ENCODE measurements at regions not wholly inside any gene's neighbourhood (a gene's known extent, or its start where the extent isn't known, plus 50 kb on each side); places are given as distances from the start of the nearest gene placed in this dataset.

DNA sequence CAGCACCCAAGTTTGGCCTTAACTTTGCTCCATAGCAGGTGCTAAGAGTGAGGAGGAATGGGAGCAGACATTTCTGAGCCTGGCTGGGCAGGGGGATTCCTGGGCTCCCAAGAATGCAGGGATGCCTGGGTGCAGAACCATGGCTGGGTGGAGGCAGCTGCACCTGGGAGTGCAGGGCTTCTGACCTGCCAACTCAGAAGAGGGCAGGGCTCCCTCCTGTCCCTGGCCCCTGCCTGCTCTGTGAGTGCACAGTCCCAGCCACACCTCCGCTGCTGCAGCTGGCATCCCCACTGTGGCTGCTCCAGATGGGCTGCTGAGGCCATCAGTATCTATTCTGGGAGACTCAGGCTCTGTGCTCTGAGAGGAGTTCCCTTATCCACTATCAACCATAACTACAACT, 747.4 kb upstream of the VSTM2A start:
- no peak for DNase-seq
- TF ChIP-seq, protein P1, sequence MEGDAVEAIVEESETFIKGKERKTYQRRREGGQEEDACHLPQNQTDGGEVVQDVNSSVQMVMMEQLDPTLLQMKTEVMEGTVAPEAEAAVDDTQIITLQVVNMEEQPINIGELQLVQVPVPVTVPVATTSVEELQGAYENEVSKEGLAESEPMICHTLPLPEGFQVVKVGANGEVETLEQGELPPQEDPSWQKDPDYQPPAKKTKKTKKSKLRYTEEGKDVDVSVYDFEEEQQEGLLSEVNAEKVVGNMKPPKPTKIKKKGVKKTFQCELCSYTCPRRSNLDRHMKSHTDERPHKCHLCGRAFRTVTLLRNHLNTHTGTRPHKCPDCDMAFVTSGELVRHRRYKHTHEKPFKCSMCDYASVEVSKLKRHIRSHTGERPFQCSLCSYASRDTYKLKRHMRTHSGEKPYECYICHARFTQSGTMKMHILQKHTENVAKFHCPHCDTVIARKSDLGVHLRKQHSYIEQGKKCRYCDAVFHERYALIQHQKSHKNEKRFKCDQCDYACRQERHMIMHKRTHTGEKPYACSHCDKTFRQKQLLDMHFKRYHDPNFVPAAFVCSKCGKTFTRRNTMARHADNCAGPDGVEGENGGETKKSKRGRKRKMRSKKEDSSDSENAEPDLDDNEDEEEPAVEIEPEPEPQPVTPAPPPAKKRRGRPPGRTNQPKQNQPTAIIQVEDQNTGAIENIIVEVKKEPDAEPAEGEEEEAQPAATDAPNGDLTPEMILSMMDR (IDR thresholded peaks at IDR 0.05): no peak
- Histone ChIP-seq H3K36me3 (no peaks in the 10 kb centered on the region), H3K4me1 (no peaks in the 10 kb centered on the region), H3K27me3 (ENCODE audit: low read depth) (no peaks in the 10 kb centered on the region), H3K27ac (no peak overlapping the region), H3K4me3 (no peak overlapping the region), H3K9me3 (no peaks in the 10 kb centered on the region)
- peak in 1 of 2 donors; percentile 18 for ATAC-seq
- intact Hi-C loops (cut with DNase I): no loop called here

DNA sequence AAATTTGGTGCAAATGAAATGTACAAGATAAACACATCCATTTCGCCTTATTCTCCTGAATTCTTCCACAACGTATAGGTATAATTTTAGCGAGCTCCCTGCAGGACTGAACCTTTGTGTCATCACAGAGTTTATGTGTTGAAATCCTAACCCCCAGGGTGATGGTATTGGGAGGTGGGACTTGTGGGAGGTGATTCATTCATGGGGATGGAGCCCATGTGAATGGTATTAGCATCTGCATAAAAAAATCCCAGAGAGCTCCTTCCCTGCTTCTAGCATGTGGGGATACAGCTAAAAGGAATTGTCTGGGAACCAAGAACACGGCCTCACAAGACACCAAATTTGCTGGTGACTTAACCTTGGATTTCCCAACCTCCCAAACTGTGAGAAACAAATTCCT, 741.4 kb upstream of the VSTM2A start:
- TF ChIP-seq, protein P1 (IDR thresholded peaks at IDR 0.05): no peak
- Histone ChIP-seq H3K36me3 (no peaks in the 10 kb centered on the region), H3K27ac (no peak overlapping the region), H3K27me3 (ENCODE audit: low read depth) (no peaks in the 10 kb centered on the region), H3K4me3 (no peak overlapping the region), H3K9me3 (no peaks in the 10 kb centered on the region), H3K4me1 (no peaks in the 10 kb centered on the region)
- intact Hi-C loops (cut with DNase I): no loop called here
- DNase-seq: no peak
- no peak for ATAC-seq

DNA sequence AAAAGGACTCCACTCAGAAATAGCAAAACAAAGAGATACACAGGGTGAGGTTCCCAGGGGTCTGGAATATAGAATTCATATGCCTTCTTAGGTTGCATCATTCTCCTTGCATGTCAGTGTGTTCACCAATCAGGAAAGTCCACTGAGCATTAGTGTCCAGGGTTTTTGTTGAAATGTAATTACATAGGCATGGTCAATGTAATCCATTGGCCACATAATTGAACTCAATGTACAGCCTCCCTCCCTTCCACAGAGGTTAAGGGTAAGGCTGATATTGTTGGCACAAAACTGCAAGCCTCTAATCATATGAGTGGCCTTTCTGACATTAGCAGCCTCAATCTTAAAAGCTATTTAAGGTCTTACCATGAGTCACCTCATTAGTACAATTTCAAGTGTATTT, 736.1 kb upstream of the VSTM2A start:
- Histone ChIP-seq H3K4me1 (no peaks in the 10 kb centered on the region), H3K9me3 (no peaks in the 10 kb centered on the region), H3K27ac (no peak overlapping the region), H3K36me3 (no peaks in the 10 kb centered on the region), H3K4me3 (no peak overlapping the region), H3K27me3 (ENCODE audit: low read depth) (no peaks in the 10 kb centered on the region)
- no peak for ATAC-seq
- TF ChIP-seq, protein P1 (IDR thresholded peaks at IDR 0.05): no peak
- no peak for DNase-seq
- intact Hi-C loops (cut with DNase I): no loop called here

DNA sequence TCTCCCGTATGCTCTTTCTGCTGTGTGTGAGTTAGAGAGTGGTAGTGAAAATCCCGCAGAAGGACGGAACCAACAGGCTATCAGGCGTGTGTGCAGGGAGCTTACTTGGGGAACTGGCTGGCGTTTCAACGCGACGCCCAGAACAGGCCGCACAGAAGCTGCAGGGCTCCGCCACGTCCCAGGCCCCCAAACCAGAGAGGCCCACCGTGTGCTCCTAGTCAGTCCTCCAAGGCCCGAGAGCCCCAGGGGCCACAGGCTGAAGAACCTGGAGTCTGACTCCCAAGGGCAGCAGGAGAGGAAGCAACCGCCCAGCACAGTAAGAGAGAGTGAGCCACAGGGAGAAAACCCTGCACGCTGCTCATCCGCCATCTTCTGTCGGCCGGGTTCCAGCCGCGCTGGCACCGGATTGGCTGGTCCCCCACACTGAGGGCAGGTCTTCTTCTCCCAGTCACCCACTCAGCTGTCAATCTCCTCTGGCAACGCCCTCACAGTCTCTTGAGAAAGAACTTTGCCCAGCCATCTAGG, 730.6 kb upstream of the VSTM2A start:
- DNase-seq (no peak), ATAC-seq (peak in 1 of 2 donors; percentile 15)
- TF ChIP-seq, protein P1 (IDR thresholded peaks at IDR 0.05): no peak
- Histone ChIP-seq H3K4me1 (no peaks in the 10 kb centered on the region), H3K27me3 (ENCODE audit: low read depth) (no peaks in the 10 kb centered on the region), H3K9me3 (no peaks in the 10 kb centered on the region), H3K27ac (no peak overlapping the region), H3K36me3 (no peaks in the 10 kb centered on the region), H3K4me3 (no peak overlapping the region)
- intact Hi-C loops (cut with DNase I): no loop called here

DNA sequence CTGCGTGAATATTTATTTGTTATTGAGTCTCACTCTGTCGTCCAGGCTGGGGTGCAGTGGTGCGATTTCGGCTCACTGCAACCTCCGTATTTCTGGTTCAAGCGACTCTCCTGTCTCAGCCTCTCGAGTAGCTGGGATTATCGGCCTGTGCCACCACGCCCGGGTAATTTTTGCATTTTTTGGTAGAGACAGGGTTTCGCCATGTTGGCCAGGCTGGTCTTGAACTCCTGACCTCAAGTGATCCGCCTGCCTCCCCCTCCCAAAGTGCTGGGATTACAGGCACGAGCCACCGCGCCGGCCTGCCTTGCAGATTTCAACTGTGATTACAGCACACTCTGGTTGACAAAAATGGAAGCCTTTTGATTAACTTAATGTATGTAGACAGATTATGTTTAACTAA, 730.0 kb upstream of the VSTM2A start:
- intact Hi-C loops (cut with DNase I): no loop called here
- no peak overlapping the region for H3K4me3 ChIP-seq
- H3K27me3 ChIP-seq (ENCODE audit: low read depth): no peaks in the 10 kb centered on the region
- no peaks in the 10 kb centered on the region for H3K36me3 ChIP-seq
- TF ChIP-seq, protein P1 (IDR thresholded peaks at IDR 0.05): no peak
- no peak for ATAC-seq
- H3K9me3 ChIP-seq: no peaks in the 10 kb centered on the region
- H3K27ac ChIP-seq: no peak overlapping the region
- H3K4me1 ChIP-seq: no peaks in the 10 kb centered on the region
- no peak for DNase-seq

DNA sequence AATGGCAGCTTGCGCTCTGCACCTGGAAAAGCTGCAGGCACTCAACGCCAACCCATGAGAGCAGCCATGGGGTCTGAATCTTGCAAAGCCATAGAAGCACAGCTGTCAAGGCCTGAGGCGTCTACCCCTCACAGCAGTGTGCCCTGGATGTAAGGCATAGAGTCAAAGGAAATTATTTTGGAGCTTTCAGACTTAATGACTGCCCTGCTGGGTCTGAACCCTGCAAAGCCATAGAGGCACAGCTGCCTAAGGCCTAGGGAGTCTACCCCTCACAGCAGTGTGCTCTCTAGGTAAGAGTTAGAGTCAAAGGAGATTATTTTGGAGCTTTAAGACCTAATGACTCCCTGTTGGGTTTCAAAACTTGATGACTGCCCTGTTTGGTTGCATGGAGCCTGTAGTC, 706.9 kb upstream of the VSTM2A start:
- Histone ChIP-seq H3K4me3 (no peak overlapping the region), H3K36me3 (no peaks in the 10 kb centered on the region), H3K4me1 (no peaks in the 10 kb centered on the region), H3K9me3 (no peaks in the 10 kb centered on the region), H3K27ac (no peak overlapping the region), H3K27me3 (ENCODE audit: low read depth) (no peaks in the 10 kb centered on the region)
- DNase-seq: no peak
- intact Hi-C loops (cut with DNase I): no loop called here
- ATAC-seq: peak in 1 of 2 donors; percentile 27
- TF ChIP-seq, protein P1 (IDR thresholded peaks at IDR 0.05): no peak
